ENCODE measurements at regions not wholly inside any gene's neighbourhood (a gene's known extent, or its start where the extent isn't known, plus 50 kb on each side); places are given as distances from the start of the nearest gene placed in this dataset.

DNA sequence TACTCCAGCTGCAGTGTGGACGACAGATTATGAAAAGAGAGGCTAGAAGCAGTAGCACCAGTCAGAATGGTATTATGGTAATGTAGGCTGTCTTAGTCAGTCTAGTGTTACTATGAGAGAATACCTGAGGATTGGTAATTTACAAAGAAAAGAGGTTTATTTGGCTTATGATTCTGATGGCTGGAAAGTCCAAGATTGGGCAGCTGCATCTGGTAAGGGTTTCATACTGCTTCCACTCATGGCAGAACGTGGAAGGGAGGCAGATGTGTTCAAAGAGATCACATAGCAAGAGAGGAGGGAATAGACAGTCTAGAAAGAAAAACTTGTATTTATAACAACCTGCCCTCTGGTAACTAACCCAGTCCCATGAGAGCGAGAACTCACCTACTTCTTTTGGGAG, 77.3 kb upstream of the NAV2 start:
- TF ChIP-seq, protein P1, sequence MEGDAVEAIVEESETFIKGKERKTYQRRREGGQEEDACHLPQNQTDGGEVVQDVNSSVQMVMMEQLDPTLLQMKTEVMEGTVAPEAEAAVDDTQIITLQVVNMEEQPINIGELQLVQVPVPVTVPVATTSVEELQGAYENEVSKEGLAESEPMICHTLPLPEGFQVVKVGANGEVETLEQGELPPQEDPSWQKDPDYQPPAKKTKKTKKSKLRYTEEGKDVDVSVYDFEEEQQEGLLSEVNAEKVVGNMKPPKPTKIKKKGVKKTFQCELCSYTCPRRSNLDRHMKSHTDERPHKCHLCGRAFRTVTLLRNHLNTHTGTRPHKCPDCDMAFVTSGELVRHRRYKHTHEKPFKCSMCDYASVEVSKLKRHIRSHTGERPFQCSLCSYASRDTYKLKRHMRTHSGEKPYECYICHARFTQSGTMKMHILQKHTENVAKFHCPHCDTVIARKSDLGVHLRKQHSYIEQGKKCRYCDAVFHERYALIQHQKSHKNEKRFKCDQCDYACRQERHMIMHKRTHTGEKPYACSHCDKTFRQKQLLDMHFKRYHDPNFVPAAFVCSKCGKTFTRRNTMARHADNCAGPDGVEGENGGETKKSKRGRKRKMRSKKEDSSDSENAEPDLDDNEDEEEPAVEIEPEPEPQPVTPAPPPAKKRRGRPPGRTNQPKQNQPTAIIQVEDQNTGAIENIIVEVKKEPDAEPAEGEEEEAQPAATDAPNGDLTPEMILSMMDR (IDR thresholded peaks at IDR 0.05; ENCODE audit: low read length): no peak
- TF ChIP-seq EZH2 (IDR thresholded peaks at IDR 0.05; ENCODE audit: borderline replicate concordance, low read length): no peak

Data from OCI-LY1 (cell line).